GM12892 (cell line): ENCODE measurements at regions not wholly inside any gene's neighbourhood (a gene's known extent, or its start where the extent isn't known, plus 50 kb on each side); places are given as distances from the start of the nearest gene placed in this dataset.
"Not testable (repeated sequence)": the region's sequence is repeated elsewhere in the genome, so short reads cannot be mapped to it uniquely, and the experiment has no call there.

Experiments used
- DNase-seq: peaks from one replicate; pipeline ENCODE4 v3.0.0; 2011; ENCODE audit not compliant: insufficient read length
- FAIRE-seq: peaks from 2 replicates; lab custom pipeline; 2011; peaks lifted over from hg19 to GRCh38; lab: Jason Lieb, UNC
- POLR2A ChIP-seq: IDR thresholded peaks from 2 replicates; pipeline ENCODE4 v1.6.1; 2011; ENCODE audit warnings: low read depth, low read length, control low read depth
- POLR2AphosphoS5 ChIP-seq: IDR thresholded peaks from 2 replicates; pipeline ENCODE4 v1.6.1; 2011; ENCODE audit warnings: low read depth, low read length, control low read depth
- TAF1 ChIP-seq: IDR thresholded peaks from 2 replicates; pipeline ENCODE4 v1.6.1; 2011; ENCODE audit warnings: low read depth, mild to moderate bottlenecking, control low read depth, low read length, borderline replicate concordance

DNA sequence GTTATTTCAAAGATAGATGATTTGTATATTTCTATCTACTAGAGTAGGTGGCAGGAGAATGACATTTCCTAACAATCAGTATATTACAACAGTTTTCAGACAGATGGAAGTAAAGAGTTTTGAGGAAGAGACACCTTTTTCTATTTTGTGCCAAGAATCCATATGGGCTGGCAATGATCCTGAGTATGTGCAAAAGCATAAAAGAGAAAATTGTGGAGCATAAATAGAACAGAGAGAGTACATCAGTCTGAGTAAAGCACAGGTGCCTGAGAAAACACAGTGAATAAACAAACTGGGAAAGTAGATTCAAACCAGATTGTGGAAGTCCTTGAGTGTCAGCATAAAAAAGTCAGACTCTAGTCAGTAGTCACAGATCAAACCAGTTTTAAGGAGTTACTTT is 96.8 kb upstream of the WDR44 start:
- FAIRE-seq (no peak), DNase-seq (no peak)
- TF ChIP-seq POLR2A, result no peak
- no peak for TF ChIP-seq TAF1
- no peak for TF ChIP-seq POLR2AphosphoS5

DNA sequence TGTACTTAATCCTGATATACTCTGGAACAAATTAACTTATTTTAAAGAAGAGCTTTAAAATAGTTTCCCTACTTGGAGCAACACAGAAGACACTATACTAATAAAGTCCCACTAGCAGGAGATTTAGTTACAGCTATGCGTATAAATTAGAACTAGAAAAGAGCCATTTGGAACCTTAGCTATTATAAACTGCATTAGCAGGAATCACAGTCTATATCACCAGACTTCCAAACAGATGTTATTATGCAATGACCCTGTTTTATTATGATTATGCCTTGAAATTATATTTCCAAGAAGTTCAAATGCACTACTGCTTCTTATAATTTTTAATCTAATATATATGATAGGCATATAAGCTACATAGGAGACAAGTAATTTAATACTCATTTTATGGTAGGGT is 95.5 kb upstream of the WDR44 start:
- TF ChIP-seq TAF1 (no peak), POLR2AphosphoS5 (no peak), POLR2A (no peak)
- DNase-seq (no peak), FAIRE-seq (no peak)

DNA sequence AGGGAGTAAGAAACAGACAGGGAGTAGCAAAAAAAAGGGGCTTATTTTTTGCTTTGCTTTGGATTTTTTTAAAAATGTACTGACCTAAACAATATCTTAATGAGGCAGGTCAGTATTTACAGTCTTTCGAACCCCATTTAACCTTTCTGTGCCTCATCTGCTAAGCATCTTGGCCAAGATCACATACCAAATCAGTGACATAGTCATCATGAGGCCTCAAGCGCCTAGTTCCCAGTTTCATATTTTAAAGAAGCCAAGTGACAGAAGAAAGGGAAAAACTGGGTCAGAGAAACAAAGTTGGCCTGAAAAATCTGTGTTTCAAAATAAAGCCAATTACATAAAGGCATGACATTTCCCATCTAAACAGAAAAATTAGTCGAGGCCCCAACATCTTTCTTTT is 94.6 kb upstream of the WDR44 start:
- TF ChIP-seq POLR2AphosphoS5 (no peak), POLR2A (no peak), TAF1 (no peak)
- DNase-seq (no peak), FAIRE-seq (no peak)

DNA sequence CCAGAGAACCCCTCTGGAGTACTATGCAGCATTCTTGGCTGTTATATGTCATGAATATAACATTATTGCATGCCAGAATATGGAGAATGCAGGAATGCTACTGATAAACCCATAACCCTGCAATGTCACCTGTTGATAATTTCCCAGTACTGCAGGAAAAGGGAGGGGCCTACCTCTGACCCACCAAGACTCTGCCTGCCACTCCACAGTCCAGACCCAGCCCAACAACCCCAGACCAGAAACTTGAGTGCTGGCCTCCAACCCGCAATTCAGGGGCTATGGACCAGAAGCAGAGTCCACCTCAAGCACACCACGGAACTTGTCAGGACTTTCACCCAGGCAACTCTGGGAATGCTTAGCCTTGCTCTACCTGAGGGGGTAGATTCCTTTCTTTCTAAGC is 92.9 kb upstream of the WDR44 start:
- TF ChIP-seq POLR2AphosphoS5 (no peak), TAF1 (no peak), POLR2A (no peak)
- no peak for FAIRE-seq
- no peak for DNase-seq

DNA sequence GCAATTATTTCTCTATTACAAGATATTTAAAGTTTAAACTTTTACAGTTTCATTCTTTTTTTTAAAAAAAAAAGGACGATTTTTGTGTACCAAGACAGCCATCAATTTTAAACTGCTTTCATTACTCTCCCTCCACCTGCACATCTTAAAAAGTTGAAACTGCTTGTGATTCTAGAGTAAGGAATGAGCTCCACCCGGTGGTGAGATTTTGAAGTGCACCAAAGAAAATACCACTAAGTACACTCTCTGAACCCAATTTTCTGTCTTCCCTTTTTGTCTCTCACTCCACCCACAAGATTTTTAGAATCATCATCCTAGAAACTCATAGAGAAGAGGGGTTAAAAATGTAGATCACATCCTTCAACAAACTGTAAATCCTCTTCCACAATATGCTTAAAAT is 91.3 kb upstream of the WDR44 start:
- TF ChIP-seq POLR2A (no peak), POLR2AphosphoS5 (no peak), TAF1 (no peak)
- peak; percentile 74 for FAIRE-seq
- DNase-seq, result peak; percentile 12

DNA sequence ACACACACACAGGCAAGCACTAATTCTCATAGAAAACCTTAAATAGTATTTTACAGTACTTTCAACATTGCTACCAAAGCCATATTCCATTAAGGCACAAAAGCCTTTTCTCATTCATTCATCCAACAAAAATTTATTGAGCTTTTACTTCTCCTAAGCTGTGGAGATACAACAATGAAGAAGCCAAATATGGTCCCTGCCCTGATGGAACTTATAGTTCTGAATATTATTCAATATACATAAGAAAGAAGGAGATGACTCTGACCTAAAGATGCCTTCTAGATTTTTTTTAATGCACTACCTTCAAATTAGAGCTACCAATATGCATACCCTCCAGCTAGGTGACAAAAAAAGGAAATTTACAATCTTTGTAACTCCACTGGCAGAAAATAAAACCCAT is 90.0 kb upstream of the WDR44 start:
- DNase-seq, result no peak
- no peak for FAIRE-seq
- TF ChIP-seq POLR2A (no peak), POLR2AphosphoS5 (no peak), TAF1 (no peak)

DNA sequence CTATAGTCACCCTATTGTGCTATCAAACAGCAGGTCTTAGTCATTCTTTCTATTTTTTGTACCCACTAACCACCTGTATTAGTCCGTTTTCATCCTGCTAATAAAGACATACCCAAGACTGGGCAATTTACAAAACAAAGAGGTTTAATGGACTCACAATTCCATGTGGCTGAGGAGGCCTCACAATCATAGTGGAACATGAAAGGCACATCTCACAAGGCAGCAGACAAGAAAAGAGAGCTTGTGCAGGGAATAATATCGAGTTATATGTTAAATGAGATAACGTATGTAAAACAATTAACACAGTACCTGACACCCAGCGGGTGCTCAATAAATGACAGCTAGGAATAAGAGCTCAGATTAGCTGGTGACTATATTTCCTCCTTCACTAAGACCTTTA is 88.1 kb upstream of the WDR44 start:
- DNase-seq, result no peak
- FAIRE-seq, result no peak
- TF ChIP-seq TAF1 (no peak), POLR2AphosphoS5 (no peak), POLR2A (no peak)

DNA sequence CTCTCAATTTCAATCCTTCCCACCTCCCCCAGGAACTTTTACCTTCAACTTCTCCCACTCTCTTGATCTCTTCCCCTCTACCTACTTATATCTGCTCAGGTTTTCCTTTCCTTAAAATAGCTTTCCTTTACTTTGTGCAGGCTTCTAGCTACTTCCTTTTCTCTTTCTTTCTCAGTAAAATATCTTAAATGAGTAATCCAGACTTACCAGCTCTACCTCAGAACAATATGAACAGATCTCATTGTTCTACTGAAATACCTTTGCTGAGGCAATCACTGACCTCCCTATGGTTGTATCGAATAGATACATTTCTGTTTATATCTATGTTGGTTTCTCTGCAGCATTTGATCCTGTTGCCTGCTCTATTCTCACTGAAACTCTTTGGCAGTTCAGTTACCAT is 86.7 kb upstream of the WDR44 start:
- FAIRE-seq, result no peak
- no peak for TF ChIP-seq POLR2AphosphoS5
- no peak for TF ChIP-seq POLR2A
- TF ChIP-seq TAF1, result no peak
- DNase-seq, result no peak

DNA sequence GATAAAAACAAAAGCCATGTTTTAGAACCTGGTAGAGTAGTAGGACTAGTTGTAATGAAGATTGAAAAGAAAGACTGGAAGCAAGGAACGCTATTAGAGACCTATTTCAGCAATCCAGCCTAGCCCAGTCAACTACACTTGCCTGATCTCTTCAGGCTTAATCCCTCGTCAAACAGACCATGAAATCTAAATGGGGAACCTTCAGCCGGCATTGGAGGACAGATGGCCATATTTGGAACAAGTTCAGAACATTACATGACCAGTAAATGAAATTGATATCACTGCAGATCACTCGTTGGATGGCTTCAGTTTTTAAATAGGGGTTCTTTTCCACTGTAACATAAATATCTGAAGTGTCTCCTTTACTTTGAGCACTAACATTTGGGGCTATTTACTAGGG is 84.8 kb upstream of the WDR44 start:
- TF ChIP-seq POLR2AphosphoS5 (no peak), TAF1 (no peak), POLR2A (no peak)
- DNase-seq (no peak), FAIRE-seq (no peak)

DNA sequence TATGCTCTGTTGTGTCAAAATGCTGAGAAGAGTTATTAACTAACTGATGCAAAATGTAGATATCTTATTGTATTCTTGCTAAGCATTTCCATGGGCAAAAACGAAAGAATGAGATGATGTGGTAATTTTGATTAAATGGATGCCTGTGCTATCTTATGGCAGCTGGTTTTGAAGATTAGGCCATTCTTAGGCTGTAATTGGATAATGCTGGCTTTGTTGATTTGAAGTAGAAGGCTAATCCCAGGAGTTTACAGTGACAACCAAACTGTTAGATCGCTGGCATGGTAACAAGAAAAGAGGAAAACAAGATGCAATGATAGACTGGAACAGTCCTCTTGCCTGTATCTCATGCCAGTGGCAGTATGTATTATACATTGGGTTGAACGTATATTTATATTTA is 74.1 kb upstream of the WDR44 start:
- no peak for DNase-seq

DNA sequence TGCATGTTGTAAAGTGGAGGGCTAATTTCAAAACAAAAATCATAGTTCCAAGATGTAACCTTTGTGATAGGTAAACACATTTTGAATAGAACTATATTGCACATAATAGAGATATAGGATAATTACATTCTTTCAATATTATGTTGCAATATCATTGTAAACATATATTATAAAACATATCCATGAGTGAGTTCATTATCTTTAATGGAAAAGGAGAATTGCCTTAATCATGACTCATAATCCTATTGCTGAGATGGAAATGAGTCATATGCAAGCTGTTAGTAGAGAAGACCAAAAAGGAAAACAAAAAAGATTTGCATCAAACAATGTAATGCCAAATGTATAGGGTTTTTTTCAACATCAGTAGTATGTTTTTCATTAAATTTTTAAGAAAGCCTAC is 73.7 kb upstream of the WDR44 start:
- DNase-seq (no peak), FAIRE-seq (no peak)

More for the DNA sequence above, 74.1 kb upstream of the WDR44 start:
- peak; percentile 58 for FAIRE-seq
- TF ChIP-seq POLR2AphosphoS5 (no peak), POLR2A (no peak), TAF1 (no peak)

DNA sequence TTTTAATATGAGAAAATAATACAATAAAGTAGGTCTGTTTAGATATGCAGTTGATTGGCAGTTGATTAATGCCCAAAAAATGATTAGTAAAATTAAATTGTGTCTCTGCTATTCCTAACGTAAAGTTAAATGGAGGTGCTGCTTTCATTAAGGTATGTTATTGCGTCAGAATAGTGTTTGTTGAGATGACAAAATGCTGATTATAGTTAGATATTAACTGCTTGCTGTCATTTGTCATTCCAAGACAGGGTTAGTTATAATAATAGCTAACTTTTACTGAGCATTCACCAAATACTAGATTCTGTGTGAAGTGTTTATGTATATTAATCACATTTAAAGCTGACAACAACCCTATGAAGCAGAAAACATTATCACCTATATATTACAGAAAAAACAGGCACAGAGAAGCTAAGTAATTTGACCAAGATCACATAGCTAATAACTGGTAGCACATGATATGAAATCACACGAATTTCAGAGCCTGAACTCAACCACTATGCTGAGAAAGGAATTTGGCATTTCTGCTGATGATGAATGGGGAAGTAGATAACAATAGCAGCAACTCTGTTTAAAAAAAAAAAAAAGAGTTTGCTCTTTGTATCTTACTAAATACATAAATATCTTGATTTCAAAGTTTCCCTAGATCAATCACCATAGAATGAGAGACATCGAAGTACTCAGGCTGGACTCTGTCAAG is 59.7 kb upstream of the WDR44 start:
- no peak for FAIRE-seq
- no peak for DNase-seq
- no peak for TF ChIP-seq POLR2AphosphoS5
- TF ChIP-seq TAF1, result no peak
- no peak for TF ChIP-seq POLR2A

More for the DNA sequence above, 73.7 kb upstream of the WDR44 start:
- TF ChIP-seq POLR2A (no peak), POLR2AphosphoS5 (no peak), TAF1 (no peak)

DNA sequence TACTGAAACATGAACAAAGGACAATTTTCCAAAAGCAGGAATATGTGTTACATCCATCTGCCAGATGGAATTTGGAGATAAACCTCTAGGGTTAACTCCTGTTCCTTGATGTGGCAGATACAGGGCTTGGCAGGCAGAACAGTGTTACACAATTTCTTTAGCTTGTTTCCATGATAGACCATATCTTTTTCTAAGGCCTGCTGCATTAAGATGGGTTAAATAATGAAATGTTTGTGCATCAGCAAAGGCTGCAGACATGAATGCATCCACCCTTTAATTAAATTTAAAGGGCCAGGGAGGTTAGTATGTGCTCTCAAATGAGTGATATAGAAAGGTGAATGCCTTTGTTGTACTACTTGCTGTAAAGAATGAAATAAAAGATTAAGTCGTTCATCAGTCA is 50.1 kb upstream of the WDR44 start:
- DNase-seq, FAIRE-seq: not testable (repeated sequence)
